NCI-H146 treated with DMSO at 0.1 percent for 48 hours (cell line): ENCODE measurements at regions not wholly inside any gene's neighbourhood (a gene's known extent, or its start where the extent isn't known, plus 50 kb on each side); places are given as distances from the start of the nearest gene placed in this dataset.
"Not testable (repeated sequence)": the region's sequence is repeated elsewhere in the genome, so short reads cannot be mapped to it uniquely, and the experiment has no call there.

ENCODE experiments used
- DNase-seq: peaks from one replicate; lab custom pipeline; 2025; ENCODE audit not compliant: unreplicated experiment; lab: John Stamatoyannopoulos, UW

GRCh38 chr7:50920031-50920635 lies 137.4 kb upstream of the GRB10 start:
- DNase-seq = no peak

- no peak for DNase-seq
These were observed 132.9 kb upstream of the GRB10 start for GRCh38 chr7:50915621-50916020.

GRCh38 chr7:50914460-50914859 lies 131.8 kb upstream of the GRB10 start:
- no peak for DNase-seq

GRCh38 chr7:50908628-50909290 lies 126.1 kb upstream of the GRB10 start:
- DNase-seq = no peak

GRCh38 chr7:50898604-50899477 lies 116.1 kb upstream of the GRB10 start:
- peak; percentile 7 for DNase-seq

- not testable (repeated sequence) for DNase-seq
These were observed 104.4 kb upstream of the GRB10 start for GRCh38 chr7:50887061-50887460.

- no peak for DNase-seq
These were observed 89.7 kb upstream of the GRB10 start for GRCh38 chr7:50872437-50872836.

- DNase-seq = no peak
These were observed 86.5 kb upstream of the GRB10 start for GRCh38 chr7:50869108-50869725.

GRCh38 chr7:50868426-50869100 lies 85.9 kb upstream of the GRB10 start:
- DNase-seq = no peak

GRCh38 chr7:50867034-50867356 lies 84.3 kb upstream of the GRB10 start:
- DNase-seq = no peak

- DNase-seq = no peak
These were observed 83.8 kb upstream of the GRB10 start for GRCh38 chr7:50866343-50867033.

- DNase-seq = no peak
These were observed 82.8 kb upstream of the GRB10 start for GRCh38 chr7:50865450-50865849.

- no peak for DNase-seq
These were observed 82.0 kb upstream of the GRB10 start for GRCh38 chr7:50864694-50865093.

GRCh38 chr7:50863053-50863452 lies 80.4 kb upstream of the GRB10 start:
- DNase-seq = no peak

- no peak for DNase-seq
These were observed 79.6 kb upstream of the GRB10 start for GRCh38 chr7:50862302-50862701.

GRCh38 chr7:50860598-50860997 lies 77.9 kb upstream of the GRB10 start:
- no peak for DNase-seq

GRCh38 chr7:50860174-50860573 lies 77.5 kb upstream of the GRB10 start:
- DNase-seq = no peak

GRCh38 chr7:50858528-50859245 lies 76.0 kb upstream of the GRB10 start:
- DNase-seq = no peak

- no peak for DNase-seq
These were observed 75.3 kb upstream of the GRB10 start for GRCh38 chr7:50857804-50858489.
